K562 (cell line): ENCODE measurements at regions not wholly inside any gene's neighbourhood (a gene's known extent, or its start where the extent isn't known, plus 50 kb on each side); places are given as distances from the start of the nearest gene placed in this dataset.

Experiments
- ATAC-seq: fragments of 200-7000 bp; cut with Tn5 transposase; 3 replicates; pipeline ENCODE4 v1.9.1; 2020; ENCODE audit warnings: moderate library complexity
- BruUV-seq: library from RNA; stranded (reverse); fragments of 400-500 nt; replicated peaks from 2 replicates; lab custom pipeline; 2021; lab: Mats Ljungman, UMichigan
- CTCF ChIA-PET: fragments of 300-600 bp; formaldehyde crosslinking; extraction: SDS; loops from one replicate; lab custom pipeline; 2021; ENCODE audit warnings: low intra/inter-chr PET ratio; lab: Yijun Ruan, JAX
- POLR2A ChIA-PET: fragments of 300-600, 350-650 bp; sonication (Branson Sonifier 250); formaldehyde crosslinking; extraction: SDS; loops from one replicate; lab custom pipeline; 2021; ENCODE audit warnings: antibody characterized with exemption, inconsistent platforms; lab: Yijun Ruan, JAX
- DNase-seq, 4 experiments: peaks; one replicate each; pipeline versions ENCODE4 v3.0.0 to v3.0.0-alpha.2; 2011 to 2018; ENCODE audit warnings: low spot score in 3 of 4, mixed read lengths in 3 of 4; ENCODE audit errors: extremely low read depth in 1 of 4
- FAIRE-seq: peaks from 2 replicates; lab custom pipeline; 2011; peaks lifted over from hg19 to GRCh38; lab: Jason Lieb, UNC
- H2AFZ ChIP-seq: 2 replicates; pipeline ENCODE4 v1.6.0; 2011; ENCODE audit warnings: low read depth, low read length, control low read depth, inconsistent platforms
- H3K27ac ChIP-seq: fragments of 200-600 bp; 3 replicates; pipeline ENCODE4 v1.8.0; 2011; ENCODE audit warnings: low read depth, mild to moderate bottlenecking, control low read depth, inconsistent platforms, low read length, moderate library complexity, mixed read lengths; ENCODE audit errors: extremely low read depth
- H3K27me3 ChIP-seq, 2 experiments: fragments of 300-600 bp in 1 of 2; 2 replicates in 1 of 2; 3 replicates in 1 of 2; pipeline versions ENCODE4 v1.6.0 to v1.8.0; 2011; ENCODE audit warnings: inconsistent platforms in 2 of 2, low read length in 2 of 2, mild to moderate bottlenecking in 1 of 2, mixed read lengths in 1 of 2, moderate library complexity in 1 of 2; ENCODE audit not compliant: control insufficient read depth in 2 of 2, insufficient read depth in 2 of 2
- H3K36me3 ChIP-seq: fragments of 300-600 bp; 3 replicates; pipeline ENCODE4 v1.8.0; 2011; ENCODE audit warnings: mild to moderate bottlenecking, low read length, inconsistent platforms; ENCODE audit not compliant: control insufficient read depth, insufficient read depth
- H3K4me1 ChIP-seq, 2 experiments: fragments of 200-600 bp in 1 of 2; replicated peaks in 1 of 2; 2 replicates in 1 of 2; 3 replicates in 1 of 2; pipeline versions ENCODE4 v1.5.1 to v1.8.0; 2011; ENCODE audit warnings: inconsistent platforms in 2 of 2, low read length in 2 of 2, mild to moderate bottlenecking in 1 of 2, mixed read lengths in 1 of 2, moderate library complexity in 1 of 2; ENCODE audit not compliant: control insufficient read depth in 2 of 2, insufficient read depth in 2 of 2
- H3K4me2 ChIP-seq: 2 replicates; pipeline ENCODE4 v1.6.1; 2011; ENCODE audit warnings: low read length, control low read depth, inconsistent platforms, mixed read lengths; ENCODE audit not compliant: insufficient read depth
- H3K4me3 ChIP-seq: fragments of 200-600 bp; sonication (generic), shearing (Covaris generic); 2 replicates; pipeline ENCODE4 v1.5.1; 2016; ENCODE audit warnings: control low read depth, inconsistent platforms
- H3K79me2 ChIP-seq: fragments of 200-600 bp; 3 replicates; pipeline ENCODE4 v1.8.0; 2011; ENCODE audit warnings: low read length, inconsistent platforms; ENCODE audit not compliant: control insufficient read depth, insufficient read depth
- H3K9ac ChIP-seq, 2 experiments: 2 replicates each; pipeline versions ENCODE4 v1.6.0 to v1.6.1; 2011; ENCODE audit warnings: low read depth in 2 of 2, low read length in 2 of 2, control low read depth in 1 of 2, inconsistent platforms in 1 of 2, mild to moderate bottlenecking in 1 of 2, mixed read lengths in 1 of 2; ENCODE audit not compliant: insufficient read depth in 1 of 2
- H3K9me1 ChIP-seq: one replicate; pipeline ENCODE4 v1.6.0; 2011; ENCODE audit warnings: inconsistent platforms, mild to moderate bottlenecking, low read length, moderate library complexity; ENCODE audit not compliant: control insufficient read depth, insufficient read depth
- H3K9me3 ChIP-seq: replicated peaks from 2 replicates; pipeline ENCODE4 v1.5.1; 2011; ENCODE audit warnings: low read depth, low read length, inconsistent platforms; ENCODE audit not compliant: control insufficient read depth, insufficient read depth
- H4K20me1 ChIP-seq: replicated peaks from 2 replicates; pipeline ENCODE4 v1.6.1; 2011; ENCODE audit warnings: low read length, inconsistent platforms, mixed read lengths; ENCODE audit not compliant: control insufficient read depth, insufficient read depth
- BRD9 ChIP-seq: fragments of 450-650 bp; IDR thresholded peaks from 2 replicates; pipeline ENCODE4 v1.6.1; 2018; ENCODE audit warnings: low read depth; ENCODE audit not compliant: partially characterized antibody
- C11orf30 ChIP-seq: fragments of 450-650 bp; IDR thresholded peaks from 2 replicates; pipeline ENCODE4 v1.6.1; 2016; ENCODE audit warnings: low read depth, mild to moderate bottlenecking
- DACH1 ChIP-seq: fragments of 450-650 bp; IDR thresholded peaks from 2 replicates; pipeline ENCODE4 v1.6.1; 2018; ENCODE audit not compliant: partially characterized antibody
- FOS ChIP-seq: IDR thresholded peaks from 3 replicates; pipeline ENCODE4 v1.6.1; 2011; ENCODE audit not compliant: insufficient read length; ENCODE audit errors: extremely low read depth
- HBP1 ChIP-seq: fragments of 450-650 bp; formaldehyde crosslinking; IDR thresholded peaks from 2 replicates; pipeline ENCODE4 v1.4.0; 2022; ENCODE audit warnings: missing genetic modification characterization
- HEY1 ChIP-seq: fragments of 250-450 bp; sonication (Bioruptor Pico); IDR thresholded peaks from 2 replicates; pipeline ENCODE4 v1.5.0; 2020; ENCODE audit warnings: mild to moderate bottlenecking, moderate library complexity, borderline replicate concordance
- MCM2 ChIP-seq: fragments of 450-650 bp; IDR thresholded peaks from 2 replicates; pipeline ENCODE4 v1.6.1; 2017; ENCODE audit warnings: low read depth, mild to moderate bottlenecking
- PHF21A ChIP-seq: fragments of 450-650 bp; IDR thresholded peaks from 2 replicates; pipeline ENCODE4 v1.6.1; 2017; ENCODE audit warnings: low read depth, borderline replicate concordance
- TFAM ChIP-seq: fragments of 250-450 bp; sonication (Bioruptor Pico); conservative IDR thresholded peaks from 2 replicates; pipeline ENCODE4 v1.5.0; 2021; ENCODE audit warnings: mild to moderate bottlenecking, moderate library complexity
- ZNF134 ChIP-seq: fragments of 250-450 bp; sonication (Bioruptor Pico); conservative IDR thresholded peaks from 2 replicates; pipeline ENCODE4 v1.4.0; 2020
- ZNF212 ChIP-seq: fragments of 450-650 bp; formaldehyde crosslinking; IDR thresholded peaks from 2 replicates; pipeline ENCODE4 v1.4.0; 2020; ENCODE audit warnings: mild to moderate bottlenecking
- WGBS: fragments of 100-300 bp; shearing (Covaris generic); methylation state at CpG from one replicate; pipeline ENCODE4 v1.1.6; 2016; ENCODE audit warnings: low coverage, mixed read lengths; ENCODE audit not compliant: insufficient coverage; ENCODE audit errors: missing lambda C conversion rate; 5-methylcytosine and 5-hydroxymethylcytosine counted together
- in situ Hi-C: fragments of 300-500 bp; cut with MboI; formaldehyde crosslinking; loops from 4 replicates; pipeline ENCODE4 v1.15.0; 2018; ENCODE audit warnings: inconsistent platforms, mixed read lengths
- intact Hi-C: fragments of 100-400 bp; cut with micrococcal nuclease; formaldehyde crosslinking; loops from 2 replicates; pipeline ENCODE4 v1.14.2; 2022
- TF ChIP-seq, protein P1 (sequence below): fragments of 250-450 bp; sonication (Bioruptor Pico); IDR thresholded peaks from 2 replicates; pipeline ENCODE4 v1.5.0; 2021
- TF ChIP-seq, protein P2 (sequence below): fragments of 450-650 bp; conservative IDR thresholded peaks from 2 replicates; pipeline ENCODE4 v1.6.1; 2016; ENCODE audit warnings: missing genetic modification characterization, low read depth, mild to moderate bottlenecking, missing compliant biosample characterization, moderate library complexity
- TF ChIP-seq, protein P3 (sequence below): fragments of 200-800 bp; sonication (Bioruptor generic); IDR thresholded peaks from 2 replicates; pipeline ENCODE4 v1.6.1; 2016; ENCODE audit warnings: missing genetic modification characterization, missing compliant biosample characterization

GRCh38 chr10:106169241-106169640, 995.3 kb downstream of the SORCS1 start:
- H3K27me3 ChIP-seq = no peaks in the 10 kb centered on the region
- TF ChIP-seq BRD9 = no peak
- no peak for TF ChIP-seq PHF21A
- TF ChIP-seq, protein P1, sequence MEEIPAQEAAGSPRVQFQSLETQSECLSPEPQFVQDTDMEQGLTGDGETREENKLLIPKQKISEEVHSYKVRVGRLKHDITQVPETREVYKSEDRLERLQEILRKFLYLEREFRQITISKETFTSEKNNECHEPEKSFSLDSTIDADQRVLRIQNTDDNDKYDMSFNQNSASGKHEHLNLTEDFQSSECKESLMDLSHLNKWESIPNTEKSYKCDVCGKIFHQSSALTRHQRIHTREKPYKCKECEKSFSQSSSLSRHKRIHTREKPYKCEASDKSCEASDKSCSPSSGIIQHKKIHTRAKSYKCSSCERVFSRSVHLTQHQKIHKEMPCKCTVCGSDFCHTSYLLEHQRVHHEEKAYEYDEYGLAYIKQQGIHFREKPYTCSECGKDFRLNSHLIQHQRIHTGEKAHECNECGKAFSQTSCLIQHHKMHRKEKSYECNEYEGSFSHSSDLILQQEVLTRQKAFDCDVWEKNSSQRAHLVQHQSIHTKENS (CRISPR knock-in tag) = no peak
- TF ChIP-seq TFAM (CRISPR knock-in tag) = no peak
- TF ChIP-seq ZNF212 (CRISPR knock-in tag) = no peak
- TF ChIP-seq, protein P2, sequence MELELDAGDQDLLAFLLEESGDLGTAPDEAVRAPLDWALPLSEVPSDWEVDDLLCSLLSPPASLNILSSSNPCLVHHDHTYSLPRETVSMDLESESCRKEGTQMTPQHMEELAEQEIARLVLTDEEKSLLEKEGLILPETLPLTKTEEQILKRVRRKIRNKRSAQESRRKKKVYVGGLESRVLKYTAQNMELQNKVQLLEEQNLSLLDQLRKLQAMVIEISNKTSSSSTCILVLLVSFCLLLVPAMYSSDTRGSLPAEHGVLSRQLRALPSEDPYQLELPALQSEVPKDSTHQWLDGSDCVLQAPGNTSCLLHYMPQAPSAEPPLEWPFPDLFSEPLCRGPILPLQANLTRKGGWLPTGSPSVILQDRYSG = no peak
- TF ChIP-seq, protein P3, sequence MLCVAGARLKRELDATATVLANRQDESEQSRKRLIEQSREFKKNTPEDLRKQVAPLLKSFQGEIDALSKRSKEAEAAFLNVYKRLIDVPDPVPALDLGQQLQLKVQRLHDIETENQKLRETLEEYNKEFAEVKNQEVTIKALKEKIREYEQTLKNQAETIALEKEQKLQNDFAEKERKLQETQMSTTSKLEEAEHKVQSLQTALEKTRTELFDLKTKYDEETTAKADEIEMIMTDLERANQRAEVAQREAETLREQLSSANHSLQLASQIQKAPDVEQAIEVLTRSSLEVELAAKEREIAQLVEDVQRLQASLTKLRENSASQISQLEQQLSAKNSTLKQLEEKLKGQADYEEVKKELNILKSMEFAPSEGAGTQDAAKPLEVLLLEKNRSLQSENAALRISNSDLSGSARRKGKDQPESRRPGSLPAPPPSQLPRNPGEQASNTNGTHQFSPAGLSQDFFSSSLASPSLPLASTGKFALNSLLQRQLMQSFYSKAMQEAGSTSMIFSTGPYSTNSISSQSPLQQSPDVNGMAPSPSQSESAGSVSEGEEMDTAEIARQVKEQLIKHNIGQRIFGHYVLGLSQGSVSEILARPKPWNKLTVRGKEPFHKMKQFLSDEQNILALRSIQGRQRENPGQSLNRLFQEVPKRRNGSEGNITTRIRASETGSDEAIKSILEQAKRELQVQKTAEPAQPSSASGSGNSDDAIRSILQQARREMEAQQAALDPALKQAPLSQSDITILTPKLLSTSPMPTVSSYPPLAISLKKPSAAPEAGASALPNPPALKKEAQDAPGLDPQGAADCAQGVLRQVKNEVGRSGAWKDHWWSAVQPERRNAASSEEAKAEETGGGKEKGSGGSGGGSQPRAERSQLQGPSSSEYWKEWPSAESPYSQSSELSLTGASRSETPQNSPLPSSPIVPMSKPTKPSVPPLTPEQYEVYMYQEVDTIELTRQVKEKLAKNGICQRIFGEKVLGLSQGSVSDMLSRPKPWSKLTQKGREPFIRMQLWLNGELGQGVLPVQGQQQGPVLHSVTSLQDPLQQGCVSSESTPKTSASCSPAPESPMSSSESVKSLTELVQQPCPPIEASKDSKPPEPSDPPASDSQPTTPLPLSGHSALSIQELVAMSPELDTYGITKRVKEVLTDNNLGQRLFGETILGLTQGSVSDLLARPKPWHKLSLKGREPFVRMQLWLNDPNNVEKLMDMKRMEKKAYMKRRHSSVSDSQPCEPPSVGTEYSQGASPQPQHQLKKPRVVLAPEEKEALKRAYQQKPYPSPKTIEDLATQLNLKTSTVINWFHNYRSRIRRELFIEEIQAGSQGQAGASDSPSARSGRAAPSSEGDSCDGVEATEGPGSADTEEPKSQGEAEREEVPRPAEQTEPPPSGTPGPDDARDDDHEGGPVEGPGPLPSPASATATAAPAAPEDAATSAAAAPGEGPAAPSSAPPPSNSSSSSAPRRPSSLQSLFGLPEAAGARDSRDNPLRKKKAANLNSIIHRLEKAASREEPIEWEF = no peak
- no peak for TF ChIP-seq ZNF134 (CRISPR knock-in tag)
- no peak for TF ChIP-seq C11orf30
- no peak for TF ChIP-seq MCM2
- TF ChIP-seq DACH1 = no peak
- TF ChIP-seq HEY1 (CRISPR knock-in tag) = no peak
- TF ChIP-seq FOS = no peak
- no peak for TF ChIP-seq HBP1 (CRISPR knock-in tag)

More at GRCh38 chr10:106169241-106169640, 995.3 kb downstream of the SORCS1 start:
- Histone ChIP-seq H4K20me1 (no peaks in the 10 kb centered on the region), H3K9ac (no peak overlapping the region), H3K27ac (no peak overlapping the region), H2AFZ (no peak overlapping the region), H3K4me1 (no peaks in the 10 kb centered on the region), H3K79me2 (no peaks in the 10 kb centered on the region), H3K36me3 (no peaks in the 10 kb centered on the region), H3K4me2 (no peak overlapping the region), H3K4me3 (no peak overlapping the region), H3K9me1 (no peaks in the 10 kb centered on the region), H3K9me3 (no peaks in the 10 kb centered on the region)
- WGBS = 0% methylated on average over 6 of the region's 7 CpGs
- ATAC-seq (no peak), FAIRE-seq (no peak), DNase-seq (no peak)
- ChIA-PET POLR2A (interaction anchor here (0.7 kb wide), 1 partner anchor 40 kb away, joined by 3 read pairs; no protein-coding TSS in a partner anchor), CTCF (no interaction called here)
- BruUV-seq = no TSS peak
- intact Hi-C loops (no loop called here), in situ Hi-C loops (no loop called here)
